HUDEP-2 (cell line): ENCODE measurements at regions not wholly inside any gene's neighbourhood (a gene's known extent, or its start where the extent isn't known, plus 50 kb on each side); places are given as distances from the start of the nearest gene placed in this dataset.
"Not testable (repeated sequence)": the region's sequence is repeated elsewhere in the genome, so short reads cannot be mapped to it uniquely, and the experiment has no call there.

ENCODE experiments used
- DNase-seq, 76 experiments: peaks; one replicate each; lab custom pipeline; 2025; ENCODE audit not compliant: unreplicated experiment in 76 of 76; lab: John Stamatoyannopoulos, UW

DNA sequence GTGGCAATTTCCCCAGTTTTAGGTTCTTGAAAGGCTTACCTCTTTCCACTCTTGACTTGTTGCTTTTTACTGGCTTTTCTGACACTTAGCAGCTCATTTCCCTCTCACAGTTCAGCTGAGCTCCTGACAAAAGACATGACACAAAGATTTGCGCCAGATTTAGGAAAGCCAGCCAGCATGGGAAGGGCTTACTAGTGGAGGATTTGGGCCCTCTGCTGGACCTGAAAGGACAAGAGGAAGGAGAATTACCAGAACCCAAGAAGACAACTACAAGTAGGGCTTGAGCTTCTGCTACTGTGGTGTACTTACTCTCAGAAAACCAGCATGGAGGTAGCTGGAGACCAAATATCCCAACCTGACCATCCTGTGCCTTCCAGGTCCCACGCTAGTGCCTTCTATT lies 784.5 kb downstream of the BRINP3 start:
- no peak for DNase-seq

DNA sequence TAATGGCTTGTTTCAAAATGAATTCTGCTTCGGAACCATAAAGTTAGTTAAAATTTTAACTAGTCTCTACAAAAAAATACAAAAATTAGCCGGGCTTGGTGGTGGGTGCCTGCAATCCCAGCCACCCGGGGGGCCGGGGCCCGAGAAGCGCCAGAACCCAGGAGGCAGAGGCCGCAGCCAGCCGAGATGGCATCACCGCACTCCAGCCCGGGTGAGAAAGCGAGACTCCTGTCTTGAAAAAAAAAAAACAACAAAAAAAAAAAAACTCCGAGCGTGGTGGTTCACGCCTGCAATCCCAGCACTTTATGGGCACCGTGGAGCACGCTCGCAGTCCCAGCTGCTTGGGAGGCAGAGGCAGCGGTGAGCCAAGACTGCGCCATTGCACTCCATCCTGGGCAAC lies 781.4 kb downstream of the BRINP3 start:
- DNase-seq = no peak

DNA sequence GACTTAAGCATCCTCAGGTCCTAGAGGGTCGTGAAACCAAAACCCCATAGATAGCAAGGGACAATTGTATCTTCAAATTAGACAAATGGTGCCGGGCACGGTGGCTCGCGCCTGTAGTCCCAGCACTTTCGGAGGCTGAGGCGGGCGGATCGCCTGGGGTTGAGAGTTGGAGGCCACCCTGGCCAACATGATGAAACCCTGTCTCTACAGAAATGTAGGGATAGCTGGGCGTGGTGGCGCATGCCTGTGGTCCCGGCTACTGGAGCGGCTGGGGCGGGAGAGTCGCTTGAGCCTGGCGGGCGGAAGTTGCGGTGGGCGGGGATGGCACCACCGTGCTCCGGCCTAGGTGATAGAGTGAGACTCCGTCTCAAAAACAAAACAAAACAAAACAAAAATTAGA lies 780.6 kb downstream of the BRINP3 start:
- no peak for DNase-seq

DNA sequence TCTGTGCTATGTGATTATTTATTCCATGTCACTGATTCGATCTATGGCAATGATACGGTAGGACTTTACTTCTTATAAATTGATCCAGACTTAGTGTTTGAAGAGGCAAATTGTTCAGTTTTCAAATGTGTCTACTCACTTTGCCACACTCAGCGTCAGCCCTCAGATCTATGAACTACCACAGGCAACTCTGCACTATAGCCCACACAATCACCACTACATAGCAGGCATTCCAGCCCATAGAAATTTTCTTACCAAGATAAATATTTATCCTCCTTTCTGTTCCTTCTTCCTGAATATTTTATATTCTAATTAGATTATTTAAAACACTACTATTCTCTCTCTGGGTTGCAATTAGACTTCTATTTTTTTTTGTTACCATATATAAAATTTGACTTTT lies 776.1 kb downstream of the BRINP3 start:
- DNase-seq = no peak

DNA sequence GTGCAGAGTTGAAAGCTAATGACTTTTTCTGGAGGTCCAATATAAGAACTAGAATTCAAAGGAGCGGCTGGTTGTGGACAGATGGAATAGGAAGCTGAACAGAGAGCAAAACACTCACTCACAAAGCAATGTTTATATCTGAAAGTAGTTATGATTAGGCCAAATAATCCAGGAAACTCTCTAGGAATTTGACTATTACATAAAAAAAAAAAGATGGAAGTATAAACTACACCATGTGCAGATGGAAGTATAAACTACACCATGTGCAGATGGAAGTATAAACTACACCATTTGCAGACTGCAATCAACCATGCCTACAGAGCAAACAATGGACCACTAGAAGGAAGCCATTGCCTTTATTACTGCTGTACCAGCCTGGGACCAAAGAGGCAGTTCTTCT lies 771.1 kb downstream of the BRINP3 start:
- DNase-seq = no peak

DNA sequence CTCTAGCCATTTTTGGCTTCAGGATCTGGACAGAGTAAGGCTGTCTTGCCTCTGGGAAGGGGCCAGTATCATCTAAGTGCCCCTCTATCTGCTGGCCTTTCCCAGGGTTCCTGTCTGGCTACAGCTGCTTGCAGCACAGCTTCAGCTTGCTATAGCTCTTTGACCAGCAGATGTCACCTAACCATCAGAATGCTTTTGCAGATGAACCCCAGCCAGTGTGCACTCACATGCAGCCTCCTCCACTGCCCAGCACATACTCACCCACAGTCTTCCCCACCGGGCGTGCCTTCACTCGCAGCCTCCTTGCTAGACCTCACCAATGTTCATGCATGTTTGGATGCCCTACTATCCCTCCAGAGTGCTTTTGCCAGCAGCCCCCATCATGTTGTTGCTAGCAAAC lies 769.0 kb downstream of the BRINP3 start:
- peak in 1 of 76 experiments; percentile 3 for DNase-seq

DNA sequence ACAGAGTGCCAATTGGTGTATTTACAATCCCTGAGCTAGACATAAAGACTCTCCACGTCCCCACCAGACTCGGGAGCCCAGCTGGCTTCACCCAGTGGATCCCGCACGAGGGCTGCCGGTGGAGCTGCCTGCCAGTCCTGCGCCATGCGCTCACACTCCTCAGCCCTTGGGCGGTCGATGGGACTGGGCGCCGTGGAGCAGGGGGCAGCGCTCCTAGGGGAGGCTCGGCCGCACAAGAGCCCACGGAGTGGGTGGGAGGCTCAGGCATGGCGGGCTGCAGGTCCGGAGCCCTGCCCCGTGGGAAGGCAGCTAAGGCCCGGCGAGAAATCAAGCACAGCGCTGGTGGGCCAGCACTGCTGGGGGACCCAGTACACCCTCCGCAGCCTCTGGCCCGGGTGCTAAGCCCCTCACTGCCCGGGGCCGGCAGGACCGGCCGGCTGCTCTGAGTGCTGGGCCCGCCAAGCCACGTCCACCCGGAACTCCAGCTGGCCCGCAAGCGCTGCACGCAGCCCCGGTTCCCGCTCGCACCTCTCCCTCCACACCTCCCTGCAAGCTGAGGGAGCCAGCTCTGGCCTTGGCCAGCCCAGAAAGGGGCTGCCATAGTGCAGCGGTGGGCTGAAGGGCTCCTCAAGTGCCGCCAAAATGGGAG lies 759.4 kb downstream of the BRINP3 start:
- DNase-seq = not testable (repeated sequence)

DNA sequence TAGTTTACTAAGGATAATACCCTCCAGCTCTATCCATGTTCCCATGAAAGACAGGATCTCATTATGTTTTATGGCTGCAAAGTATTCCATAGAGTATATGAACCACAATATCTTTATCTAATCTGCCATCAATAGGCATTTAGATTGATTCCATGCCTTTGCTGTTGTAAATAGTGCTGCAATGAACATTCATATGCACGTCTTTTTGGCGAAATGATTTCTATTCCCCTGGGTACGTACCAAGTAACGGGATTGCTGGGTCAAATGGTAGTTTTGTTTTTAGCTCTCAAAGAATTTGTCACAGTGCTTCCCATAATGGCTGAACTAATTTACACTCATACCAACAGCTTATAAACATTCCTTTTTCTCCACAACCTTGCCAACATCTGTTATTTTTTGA lies 750.9 kb downstream of the BRINP3 start:
- DNase-seq = no peak

DNA sequence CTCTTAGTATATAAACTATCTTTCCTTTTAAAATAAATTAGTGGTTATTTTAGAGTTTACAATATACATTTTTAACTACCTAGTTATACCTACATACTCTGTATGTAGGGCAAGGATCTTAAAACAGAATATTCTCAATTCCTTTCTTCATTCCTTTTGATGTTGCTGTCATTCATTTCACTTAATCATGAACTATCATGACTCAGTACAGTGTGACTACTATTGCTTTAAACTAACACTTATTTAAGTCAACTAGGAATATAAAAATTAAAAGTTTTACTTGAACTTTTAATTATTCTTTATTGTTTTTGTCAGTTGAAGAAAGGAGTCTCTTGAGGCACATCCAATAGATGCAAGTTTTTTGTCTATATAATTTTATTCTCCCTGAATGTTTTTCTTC lies 726.4 kb downstream of the BRINP3 start:
- DNase-seq = no peak

DNA sequence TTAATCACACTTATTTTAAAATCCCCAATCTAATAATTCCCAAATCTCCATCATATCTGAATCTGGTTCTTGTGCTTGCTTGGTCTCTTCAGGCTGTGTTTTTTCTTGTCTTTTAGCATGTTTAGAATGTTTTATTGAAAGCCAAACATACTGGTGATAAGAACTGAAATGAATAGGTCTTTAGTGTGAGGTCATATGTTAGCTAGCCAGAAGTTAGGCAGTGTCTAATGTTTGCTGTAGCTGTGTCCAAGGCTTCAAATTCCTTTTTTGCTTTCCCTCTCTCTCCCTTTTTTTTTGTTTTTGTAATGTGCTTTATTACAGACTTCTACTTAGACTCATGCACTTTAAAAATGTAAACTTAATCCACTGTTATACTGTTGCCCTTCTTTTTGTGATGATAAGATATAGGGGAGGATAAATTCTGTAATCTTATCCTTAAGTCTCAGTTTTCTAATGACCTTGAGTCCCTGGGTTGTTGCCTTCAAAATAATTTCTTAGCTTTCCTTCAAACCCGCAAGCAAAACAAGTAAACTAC lies 725.1 kb downstream of the BRINP3 start:
- DNase-seq = no peak

DNA sequence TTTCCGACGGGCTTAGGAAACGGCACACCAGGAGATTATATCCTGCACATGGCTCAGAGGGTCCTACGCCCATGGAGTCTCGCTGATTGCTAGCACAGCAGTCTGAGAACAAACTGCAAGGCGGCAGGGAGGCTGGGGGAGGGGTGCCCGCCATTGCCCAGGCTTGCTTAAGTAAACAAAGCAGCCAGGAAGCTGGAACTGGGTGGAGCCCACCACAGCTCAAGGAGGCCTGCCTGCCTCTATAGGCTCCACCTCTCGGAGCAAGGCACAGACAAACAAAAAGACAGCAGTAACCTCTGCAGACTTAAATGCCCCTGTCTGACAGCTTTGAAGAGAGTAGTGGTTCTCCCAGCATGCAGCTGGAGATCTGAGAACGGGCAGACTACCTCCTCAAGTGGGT lies 722.6 kb downstream of the BRINP3 start:
- not testable (repeated sequence) for DNase-seq

DNA sequence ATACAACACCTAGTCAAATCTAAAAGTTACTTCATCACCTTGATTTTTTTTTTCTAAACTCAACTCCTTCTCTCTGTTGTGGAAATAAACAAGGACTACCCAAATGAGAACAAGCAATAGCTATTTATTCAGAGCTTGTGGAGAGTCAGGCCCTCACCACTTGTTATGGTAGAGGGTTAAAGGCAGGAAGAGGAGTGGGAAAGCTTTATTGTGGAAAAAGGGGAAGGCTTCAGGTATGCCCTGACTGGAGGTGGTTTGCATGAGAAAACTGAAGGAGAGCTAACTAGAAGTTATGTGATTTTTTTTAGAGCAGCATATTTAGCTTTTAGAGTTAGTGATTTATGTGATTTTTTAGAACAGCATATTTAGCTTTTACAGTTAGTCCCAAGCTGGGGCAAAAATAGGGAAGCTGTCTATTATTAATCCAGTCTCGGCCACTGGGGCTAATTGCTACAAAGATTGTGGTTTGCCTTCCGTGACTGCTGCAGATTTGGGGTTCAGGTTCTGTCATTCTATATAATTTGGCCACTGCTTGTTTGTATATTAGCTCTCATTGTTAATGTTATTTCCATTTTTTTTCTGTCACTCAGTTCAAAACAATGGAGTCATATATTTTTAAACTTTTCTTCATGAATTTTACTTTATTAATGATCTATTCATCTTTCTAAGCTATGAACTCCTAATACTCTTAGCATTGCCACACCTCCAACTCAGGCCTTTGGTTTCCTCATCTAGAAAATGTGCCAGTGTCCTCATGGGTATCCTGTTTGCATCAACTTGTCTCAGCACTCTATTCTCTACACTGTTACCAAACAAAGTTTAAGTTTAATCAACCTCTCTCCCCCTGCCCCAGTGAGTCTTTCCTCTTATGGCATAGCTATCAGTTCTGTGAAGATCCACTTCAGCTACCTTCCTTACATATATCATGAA lies 713.0 kb downstream of the BRINP3 start:
- no peak for DNase-seq

DNA sequence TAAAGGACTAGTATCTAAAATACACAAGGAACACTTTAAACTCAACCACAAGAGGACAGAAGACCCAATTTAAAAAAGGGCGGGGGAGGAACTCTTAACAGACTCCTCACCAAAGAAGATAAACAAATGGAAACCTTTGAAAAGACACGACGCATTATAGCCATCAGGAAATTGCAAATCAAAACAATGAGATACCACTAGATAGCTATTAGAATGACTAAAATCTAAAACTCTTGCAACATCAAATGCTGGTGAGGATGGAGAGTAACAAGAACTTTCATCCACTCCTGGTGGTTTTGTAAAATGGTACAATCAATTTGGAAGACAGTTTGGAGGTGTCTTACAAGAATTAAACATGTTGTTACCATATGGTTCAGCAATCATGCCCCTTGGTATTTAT lies 708.2 kb downstream of the BRINP3 start:
- DNase-seq = no peak

DNA sequence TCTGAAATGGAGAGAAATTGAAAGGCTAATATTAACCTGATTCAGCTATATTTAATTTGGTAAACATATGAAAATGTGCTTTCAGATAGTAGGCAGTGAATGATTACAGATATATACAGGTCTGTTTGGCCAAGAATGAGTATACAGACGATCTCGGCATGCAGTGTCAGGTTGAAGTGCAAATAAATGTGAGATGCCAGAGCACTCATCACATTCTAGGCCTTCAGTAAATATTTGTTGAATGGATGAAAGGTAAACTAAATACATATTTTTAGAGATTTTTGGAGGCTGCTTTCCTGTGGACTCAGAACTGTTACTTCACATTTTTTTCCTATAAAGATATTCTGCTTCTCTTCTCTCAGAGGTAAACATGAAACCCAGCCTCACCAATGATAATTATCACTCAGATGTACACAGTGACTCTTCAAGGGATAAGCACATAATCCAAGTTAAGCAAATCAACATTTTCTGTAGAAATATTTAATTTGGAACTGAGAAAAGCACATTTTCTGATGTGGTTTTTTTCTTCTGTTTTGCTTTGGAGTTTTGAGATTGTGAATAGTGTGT lies 702.9 kb downstream of the BRINP3 start:
- DNase-seq = no peak

DNA sequence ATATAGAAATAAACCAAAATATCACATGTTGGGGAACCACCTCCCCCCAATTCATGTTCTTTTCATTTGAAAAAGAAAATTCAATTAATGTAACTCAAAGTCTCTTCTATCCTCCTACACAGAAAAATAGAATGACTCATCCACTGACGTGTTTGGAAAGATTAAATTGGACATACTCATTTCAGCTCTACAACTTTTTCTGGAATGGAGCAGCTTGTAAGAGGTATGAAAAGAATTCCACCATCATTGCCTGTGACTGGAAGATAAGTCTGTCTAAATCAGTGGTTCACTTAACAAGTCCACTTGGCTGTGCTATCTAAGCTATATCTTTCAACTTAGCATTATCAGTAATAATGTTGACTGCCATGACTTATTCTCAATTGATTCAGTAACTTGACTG lies 702.3 kb downstream of the BRINP3 start:
- peak in 1 of 76 experiments; percentile 0 for DNase-seq

DNA sequence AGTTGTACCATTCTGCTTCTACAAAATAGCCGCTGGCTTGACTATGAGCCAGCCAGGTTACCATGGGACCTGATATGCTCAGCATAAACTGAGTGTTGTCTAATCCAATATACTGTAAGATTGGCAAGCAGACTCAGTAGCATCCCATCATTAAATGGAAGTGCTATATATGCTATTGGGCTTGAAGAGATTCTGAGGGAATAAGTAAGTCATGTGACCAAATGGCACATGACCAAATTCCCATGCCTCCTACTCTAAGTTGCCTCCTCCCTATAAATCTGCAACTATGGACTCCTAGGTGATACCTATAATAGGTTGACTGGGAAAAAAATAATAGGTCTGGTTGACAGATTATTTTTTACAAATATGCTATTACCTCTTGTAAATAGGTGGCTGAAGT lies 698.6 kb downstream of the BRINP3 start:
- no peak for DNase-seq

DNA sequence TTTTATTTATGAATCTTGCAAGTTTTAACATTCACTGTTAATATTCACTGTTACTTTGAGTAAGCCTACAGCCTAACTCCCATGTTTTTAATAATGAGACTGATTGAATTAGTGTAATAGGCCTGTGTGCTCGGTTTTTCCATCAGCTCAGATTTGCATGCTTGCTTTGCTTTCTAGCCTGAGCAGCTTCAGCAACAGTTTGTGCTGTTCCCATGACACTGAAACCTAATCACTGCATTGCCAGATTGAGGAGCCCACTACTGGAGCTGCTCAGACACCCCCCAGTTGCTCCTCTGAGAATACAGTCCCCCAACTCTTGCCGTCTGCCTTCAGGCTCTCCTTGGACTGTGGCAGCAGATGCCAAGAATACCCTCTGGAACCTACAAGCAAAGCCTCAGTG lies 695.4 kb downstream of the BRINP3 start:
- DNase-seq = no peak

DNA sequence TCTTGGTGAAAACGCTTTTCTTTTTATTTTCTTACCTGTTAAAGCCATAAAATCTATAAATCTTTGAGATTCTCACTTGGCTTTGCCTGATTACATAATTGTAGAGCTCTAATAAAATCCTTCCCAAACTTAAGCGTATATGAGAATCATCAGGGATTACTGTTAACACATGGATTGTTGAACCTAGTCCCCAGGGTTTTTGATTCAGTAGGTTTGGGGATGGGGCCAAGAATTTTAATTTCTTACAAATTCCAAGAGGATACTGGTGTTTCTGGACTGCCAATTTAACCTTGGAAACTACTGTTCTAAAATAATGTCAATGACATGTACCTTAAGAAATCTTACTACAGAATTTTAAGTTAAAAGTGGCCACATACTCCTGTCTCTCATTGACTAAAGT lies 694.2 kb downstream of the BRINP3 start:
- no peak for DNase-seq

DNA sequence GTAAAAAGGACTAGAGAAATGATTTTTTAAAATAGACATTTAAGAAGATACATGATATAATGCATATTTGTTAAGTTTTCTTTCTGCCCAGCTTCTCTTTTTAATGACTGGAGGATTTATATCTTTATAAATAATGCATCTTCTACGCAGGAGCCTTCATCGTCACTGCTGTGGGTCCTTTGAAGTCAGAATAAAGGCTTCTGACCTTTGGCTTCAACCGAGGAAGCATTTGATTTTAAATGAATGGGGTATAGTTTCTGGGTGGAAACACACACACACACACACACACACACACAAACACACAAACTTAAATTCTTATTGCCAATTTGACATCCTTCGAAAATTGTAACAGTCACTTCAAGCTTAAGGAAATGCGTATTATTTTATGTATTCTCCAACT lies 690.9 kb downstream of the BRINP3 start:
- DNase-seq = no peak

DNA sequence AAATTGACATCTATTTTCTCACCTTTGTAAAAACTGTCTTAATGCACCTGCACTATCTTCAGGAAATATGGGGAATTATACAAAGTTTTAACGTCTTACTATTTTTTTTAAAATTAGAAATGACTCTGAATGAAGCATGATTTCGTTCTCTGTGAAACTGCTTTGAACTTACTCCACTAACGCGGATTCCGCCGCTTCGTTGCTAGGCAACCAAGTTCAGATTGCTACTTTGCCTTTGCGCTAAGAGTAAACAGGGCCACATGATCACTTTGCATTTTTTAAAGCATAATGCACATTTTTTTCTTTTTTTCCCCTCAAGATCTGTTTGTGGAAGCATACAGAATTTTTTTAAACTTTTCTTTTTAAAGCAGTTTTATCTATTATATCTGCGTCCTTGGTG lies 690.5 kb downstream of the BRINP3 start:
- DNase-seq = no peak

DNA sequence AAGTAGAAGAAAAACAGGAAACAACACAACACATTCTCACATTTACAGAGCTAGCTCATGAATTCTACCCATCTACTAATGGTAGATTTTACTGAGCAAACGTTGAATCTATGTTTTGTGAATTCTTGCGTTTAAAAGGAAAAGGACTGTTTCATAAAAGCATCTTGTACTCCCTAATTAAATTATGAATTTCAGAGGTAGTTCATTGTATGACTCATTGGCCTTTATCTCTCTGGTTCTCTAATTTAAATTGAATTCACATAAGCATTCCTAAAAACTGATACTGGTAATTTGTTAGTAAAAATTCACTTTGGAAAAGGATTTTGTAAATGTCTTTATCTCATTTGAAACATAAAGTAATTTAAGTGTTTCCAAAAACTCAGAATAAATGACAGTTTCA lies 687.3 kb downstream of the BRINP3 start:
- no peak for DNase-seq

DNA sequence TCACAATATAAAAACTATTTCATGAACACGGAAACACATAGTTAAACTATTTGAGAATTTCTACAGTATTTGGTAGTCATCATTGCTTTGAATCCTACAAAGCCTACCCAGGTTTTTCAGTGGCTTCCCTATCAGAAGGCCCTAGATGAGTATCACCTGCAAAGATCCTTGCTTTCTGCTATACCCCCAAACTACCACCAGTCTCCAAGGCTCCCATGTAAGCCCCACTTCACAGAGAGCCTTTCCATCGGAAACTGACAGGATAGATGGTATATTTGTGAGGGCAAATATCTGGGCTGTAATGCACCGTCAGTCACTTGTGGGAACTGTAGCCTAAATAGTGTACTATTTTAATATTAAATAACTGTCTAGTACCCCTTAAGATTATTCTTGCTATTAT lies 674.3 kb downstream of the BRINP3 start:
- DNase-seq = no peak
